T-helper 1 cell treated with Interleukin-12 subunit alpha and Interleukin-12 subunit beta and Interleukin-4 antibody, amounts not matched to agents 30 ng/mL and 1 ng/mL, for 36 hours (primary cell): ENCODE measurements at regions not wholly inside any gene's neighbourhood (a gene's known extent, or its start where the extent isn't known, plus 50 kb on each side); places are given as distances from the start of the nearest gene placed in this dataset.
"Not testable (repeated sequence)": the region's sequence is repeated elsewhere in the genome, so short reads cannot be mapped to it uniquely, and the experiment has no call there.

Experiments
- intact Hi-C: fragments of 100-400 bp; cut with micrococcal nuclease; formaldehyde crosslinking; loops from one replicate; pipeline ENCODE4 v1.15.1; 2024

DNA sequence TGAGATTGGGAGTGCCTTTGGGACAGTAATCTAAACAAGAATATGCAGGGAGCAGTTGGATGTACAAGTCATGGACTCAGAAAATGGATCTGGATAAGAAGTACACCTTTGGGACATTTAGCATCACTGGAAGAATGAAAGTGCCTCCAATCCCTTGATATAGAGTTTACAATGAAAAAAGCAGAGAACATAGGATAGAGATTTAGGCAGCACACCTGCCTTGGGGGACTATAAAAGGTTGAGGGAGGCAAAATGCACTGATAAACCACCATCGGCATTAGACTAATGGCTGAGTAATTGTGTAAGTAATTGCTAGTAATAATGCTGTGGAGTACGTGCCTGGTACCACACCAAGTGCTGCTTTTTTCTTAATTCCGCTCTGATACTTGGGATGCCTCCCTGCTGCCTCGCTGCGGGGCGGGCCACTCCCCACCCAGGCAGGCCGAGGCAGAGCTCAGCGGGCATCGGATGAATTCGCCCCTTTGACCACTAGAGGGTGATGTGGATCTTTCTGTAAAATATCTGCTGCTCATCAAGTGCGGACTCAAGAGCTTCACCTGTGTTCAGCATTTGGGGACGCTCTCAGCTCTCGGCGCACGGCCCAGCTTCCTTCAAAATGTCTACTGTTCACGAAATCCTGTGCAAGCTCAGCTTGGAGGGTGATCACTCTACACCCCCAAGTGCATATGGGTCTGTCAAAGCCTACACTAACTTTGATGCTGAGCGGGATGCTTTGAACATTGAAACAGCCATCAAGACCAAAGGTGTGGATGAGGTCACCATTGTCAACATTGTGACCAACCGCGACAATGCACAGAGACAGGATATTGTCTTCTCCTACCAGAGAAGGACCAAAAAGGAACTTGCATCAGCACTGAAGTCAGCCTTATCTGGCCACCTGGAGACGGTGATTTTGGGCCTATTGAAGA is 99.9 kb downstream of the ANKRD18B start:
- intact Hi-C loops: loop anchor here (1.0 to 2.0 kb wide), 5 partner anchors 53 to 249 kb away; no protein-coding TSS in a partner anchor

DNA sequence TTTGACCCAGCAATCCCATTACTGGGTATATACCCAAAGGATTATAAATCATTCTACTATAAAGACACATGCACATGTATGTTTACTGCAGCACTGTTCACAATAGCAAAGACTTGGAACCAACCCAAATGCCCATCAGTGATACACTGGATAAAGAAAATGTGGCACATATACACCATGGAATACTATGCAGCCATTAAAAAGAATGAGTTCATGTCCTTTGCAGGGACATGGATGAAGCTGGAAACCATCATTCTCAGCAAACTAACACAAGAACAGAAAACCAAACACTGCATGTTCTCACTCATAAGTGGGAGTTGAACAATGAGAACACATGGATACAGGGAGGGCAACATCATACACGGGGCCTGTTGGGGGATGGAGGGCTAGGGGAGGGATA is 104.3 kb downstream of the ANKRD18B start:
- intact Hi-C loops: not testable (repeated sequence)

DNA sequence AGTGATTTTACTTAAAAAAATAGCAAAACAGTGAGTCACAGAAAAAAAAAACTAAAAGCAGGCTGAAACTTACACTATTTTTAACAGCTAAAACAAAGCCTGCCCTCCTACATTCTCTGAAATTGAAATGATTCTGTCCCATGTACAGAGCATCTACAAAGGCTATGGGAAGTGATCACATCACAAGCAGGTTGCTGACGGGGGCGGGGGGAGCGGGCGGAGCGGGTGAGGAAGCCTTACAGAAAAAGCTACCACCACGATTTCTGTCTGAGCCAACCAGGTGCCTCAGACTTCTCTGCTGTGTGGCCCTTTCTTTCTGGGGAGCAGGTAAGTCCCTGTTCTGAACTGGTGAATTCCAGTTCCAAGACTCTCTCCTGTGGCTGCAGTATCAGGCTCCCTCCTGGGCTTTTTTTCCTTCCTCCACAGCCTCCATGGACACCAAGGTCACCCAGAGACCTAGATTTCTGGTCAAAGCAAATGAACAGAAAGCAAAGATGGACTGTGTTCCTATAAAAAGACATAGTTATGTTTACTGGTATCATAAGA is 104.9 kb downstream of the ANKRD18B start:
- intact Hi-C loops: no loop called here

DNA sequence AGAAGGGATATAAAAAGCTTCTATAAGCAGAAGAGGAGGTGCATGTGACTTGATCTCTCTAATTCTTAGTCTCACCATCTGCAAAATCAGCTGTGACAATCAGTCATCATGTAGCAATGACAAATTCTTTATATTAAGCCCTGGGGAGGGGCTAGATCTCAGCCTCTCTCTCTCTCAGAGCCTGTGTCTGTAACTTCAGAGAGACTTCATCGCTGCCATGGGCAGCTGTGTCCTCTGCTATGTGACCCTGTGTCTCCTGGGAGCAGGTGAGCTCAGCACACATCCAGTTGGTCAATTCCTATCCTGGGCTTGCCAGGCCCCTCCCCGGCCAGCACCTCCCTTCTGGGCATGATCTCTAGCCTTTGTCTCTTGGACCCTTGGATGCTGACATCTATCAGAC is 109.6 kb downstream of the ANKRD18B start:
- intact Hi-C loops: no loop called here

DNA sequence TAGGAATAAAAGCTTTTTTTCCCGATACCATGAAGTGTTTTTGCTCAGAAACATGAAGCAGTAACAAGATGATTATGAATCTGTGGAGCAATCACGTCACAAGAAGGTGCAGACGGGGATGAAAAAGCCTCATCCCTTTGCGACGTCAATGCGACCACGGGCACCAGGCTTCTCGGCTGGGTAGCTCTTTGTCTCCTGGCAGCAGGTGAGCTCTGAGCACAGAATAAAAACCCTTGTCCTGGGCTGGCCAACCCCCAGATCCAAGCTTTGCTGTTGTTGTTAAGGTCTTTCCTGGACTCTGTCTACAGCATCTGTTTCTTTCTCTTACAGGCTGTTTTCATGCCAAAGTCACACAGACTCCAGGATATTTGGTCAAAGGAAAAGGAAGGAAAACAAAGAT is 113.8 kb downstream of the ANKRD18B start:
- intact Hi-C loops: no loop called here

DNA sequence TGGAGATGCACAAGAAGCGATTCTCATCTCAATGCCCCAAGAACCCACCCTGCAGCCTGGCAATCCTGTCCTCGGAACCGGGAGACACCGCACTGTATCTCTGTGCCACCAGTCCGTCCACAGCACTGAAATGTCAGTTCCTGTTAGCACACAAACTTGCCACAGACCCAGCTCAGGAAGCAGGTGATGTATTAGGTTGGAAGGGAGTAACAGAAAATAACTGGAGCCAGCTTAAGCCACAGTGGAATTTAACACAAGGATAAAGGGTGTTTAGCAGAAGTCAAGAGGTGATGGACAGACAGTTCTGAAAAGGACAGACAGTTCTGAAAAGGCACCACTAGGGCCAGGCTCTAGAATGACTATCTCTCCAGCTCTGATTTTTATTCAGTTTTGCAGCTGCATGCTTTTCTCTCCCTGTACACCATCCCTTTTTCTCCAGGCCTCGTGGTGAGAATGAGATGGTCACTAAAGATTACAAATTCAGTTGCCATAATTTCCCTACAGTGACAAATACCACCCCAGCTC is 114.4 kb downstream of the ANKRD18B start:
- intact Hi-C loops: no loop called here

DNA sequence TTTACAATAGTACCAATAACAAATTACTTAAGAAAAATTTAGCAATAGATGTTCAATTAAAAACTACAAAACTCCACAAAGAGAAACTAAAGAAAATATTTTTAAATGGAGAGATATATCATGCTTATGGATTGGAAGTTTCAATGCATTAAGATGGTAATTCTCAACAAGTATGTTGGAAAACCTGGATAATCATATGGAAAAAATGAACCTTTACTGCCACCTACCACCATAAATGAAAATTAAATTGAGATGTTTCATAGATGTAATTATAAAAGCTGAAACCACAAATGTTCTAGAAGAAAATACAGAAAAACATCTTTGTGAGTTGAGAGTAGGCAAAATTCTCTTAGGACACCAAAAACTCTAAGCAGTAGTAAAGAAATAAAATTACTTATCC is 121.7 kb downstream of the ANKRD18B start:
- intact Hi-C loops: no loop called here

DNA sequence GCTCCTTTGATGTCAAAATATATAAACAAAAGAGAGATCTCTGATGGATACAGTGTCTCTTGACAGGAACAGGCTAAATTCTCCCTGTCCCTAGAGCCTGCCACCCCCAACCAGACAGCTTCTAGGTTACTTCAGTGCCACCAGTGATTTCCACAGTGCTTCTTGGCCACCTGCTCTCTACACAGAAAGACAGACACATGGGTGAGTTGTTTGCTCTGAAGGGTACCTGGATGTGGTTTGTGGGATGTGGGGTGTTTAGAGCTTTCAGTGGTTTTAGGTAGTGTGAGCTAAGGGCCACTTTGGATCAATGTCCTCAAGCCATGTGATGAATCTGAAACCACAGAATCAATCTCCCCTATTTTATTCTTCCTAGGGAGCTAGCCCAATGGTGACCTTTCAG is 125.4 kb downstream of the ANKRD18B start:
- intact Hi-C loops: no loop called here

DNA sequence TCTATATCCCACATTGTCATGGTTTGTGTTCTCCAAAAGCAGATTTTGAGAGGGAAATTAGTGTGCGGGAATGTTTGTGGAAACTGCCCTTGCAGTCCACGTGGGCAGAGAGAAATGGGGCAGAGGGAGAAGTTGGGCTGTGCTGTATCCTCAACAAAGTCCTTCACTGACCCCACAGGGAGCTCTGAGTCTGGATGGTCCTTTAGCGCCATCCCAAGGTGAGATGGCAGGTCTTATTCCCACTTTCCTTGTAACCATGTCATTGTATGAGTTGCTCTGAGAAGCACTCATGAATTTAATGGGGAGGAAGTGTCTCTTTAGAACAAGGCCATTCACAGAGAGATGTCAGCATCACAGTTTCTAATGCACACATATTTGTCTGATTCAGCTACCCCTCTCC is 127.1 kb downstream of the ANKRD18B start:
- intact Hi-C loops: no loop called here

DNA sequence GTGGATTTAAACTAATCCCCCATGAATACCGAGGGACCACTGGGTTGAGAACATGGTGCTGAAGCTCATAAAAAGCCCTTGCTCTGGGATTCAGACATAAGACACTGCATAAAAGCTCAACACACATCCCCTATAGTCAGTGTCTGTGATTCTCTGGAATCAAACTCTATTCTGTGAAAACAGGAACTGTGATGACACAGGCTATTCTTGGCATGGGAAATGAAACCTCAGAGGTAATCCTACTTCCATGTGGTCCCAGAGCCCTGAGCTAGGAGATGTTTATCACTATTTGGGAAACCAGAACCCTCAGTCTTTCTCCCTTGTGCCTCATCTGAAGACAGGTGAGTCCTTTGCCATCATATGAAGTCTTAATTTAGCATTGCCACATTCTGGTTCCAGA is 135.4 kb upstream of the PRSS3 start:
- intact Hi-C loops: no loop called here

DNA sequence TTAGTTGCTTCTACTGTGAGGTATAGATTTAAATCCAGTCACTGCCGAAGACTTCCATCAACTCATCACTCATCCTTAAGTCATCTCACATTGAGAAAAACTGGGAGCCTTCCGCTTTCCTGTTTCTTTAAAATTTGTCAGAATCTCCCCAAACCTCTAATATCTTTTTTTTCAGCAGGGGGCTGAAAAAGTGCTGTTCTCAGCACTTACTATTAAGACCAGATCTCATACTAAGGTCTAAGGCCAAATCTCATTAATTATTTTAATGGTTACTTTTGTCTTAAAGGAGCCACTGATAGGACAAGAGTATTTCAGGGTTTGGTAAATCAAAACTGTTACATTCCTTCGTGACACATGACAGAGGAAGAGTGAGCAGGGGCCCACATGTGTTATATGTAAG is 134.6 kb upstream of the PRSS3 start:
- intact Hi-C loops: no loop called here

DNA sequence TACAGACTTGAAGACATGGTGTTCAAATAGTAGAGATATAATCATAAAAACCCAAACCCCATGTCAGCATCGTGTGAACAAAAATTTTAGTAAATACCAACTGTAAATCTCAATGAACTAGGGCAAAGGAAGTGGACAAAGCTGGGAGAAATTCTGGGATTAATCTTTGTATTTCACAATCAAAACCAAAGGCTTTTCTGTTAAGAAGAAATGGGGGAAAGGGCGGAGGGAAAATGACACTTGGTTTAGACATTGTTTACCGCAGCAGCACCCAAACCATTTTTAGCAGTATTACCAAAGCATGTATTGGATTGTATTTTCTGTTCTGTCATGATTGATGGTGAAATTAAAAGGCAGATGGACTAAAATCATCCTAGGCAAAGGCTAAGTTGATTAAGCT is 134.2 kb upstream of the PRSS3 start:
- intact Hi-C loops: no loop called here

DNA sequence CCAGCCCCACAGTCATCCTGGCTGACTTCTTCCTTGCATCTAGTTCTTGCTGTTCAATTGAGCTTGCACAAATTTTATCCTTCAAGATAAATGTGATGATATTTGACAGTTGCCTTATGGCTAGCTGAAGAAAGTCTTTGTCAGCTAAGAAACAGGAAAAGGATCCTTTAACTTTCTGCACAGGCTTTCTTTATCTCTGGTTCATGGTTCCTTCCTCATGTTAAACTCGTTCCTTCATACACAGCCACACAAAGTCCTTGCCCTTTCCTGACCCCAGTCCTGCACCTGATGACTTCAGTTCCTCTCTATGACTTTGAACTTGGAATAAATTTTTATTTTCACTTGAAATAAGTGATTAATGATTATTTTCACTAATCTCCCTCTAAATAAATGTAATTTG is 132.5 kb upstream of the PRSS3 start:
- intact Hi-C loops: no loop called here

DNA sequence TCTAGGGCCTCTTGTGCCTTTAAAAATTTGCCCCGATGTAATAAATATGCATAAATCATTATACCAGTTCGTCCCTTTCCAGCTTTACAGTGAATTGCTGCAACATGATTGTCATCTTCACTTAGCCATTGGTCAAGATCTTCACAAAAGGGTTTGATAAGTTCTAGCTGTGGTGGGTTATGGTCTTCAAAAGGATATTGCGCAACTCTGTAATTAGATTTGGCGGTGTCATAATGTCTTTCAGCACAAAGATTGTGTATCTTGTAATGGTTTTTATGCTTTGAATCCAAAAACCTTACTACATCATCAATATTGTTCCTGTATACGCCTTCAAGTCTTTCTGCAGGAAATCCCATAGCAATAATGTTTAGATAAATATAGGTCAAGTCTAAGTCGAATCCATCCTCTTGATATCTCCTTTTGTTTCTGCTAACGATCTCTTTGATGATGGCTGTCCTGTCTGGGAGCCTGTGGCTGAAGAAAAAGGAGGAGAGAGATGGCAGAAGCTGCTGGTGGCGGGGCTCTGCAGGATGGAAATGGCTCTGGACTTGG is 119.1 kb upstream of the PRSS3 start:
- intact Hi-C loops: loop anchor here (2.0 to 5.0 kb wide), 2 partner anchors 46 to 51 kb away; no protein-coding TSS in a partner anchor

DNA sequence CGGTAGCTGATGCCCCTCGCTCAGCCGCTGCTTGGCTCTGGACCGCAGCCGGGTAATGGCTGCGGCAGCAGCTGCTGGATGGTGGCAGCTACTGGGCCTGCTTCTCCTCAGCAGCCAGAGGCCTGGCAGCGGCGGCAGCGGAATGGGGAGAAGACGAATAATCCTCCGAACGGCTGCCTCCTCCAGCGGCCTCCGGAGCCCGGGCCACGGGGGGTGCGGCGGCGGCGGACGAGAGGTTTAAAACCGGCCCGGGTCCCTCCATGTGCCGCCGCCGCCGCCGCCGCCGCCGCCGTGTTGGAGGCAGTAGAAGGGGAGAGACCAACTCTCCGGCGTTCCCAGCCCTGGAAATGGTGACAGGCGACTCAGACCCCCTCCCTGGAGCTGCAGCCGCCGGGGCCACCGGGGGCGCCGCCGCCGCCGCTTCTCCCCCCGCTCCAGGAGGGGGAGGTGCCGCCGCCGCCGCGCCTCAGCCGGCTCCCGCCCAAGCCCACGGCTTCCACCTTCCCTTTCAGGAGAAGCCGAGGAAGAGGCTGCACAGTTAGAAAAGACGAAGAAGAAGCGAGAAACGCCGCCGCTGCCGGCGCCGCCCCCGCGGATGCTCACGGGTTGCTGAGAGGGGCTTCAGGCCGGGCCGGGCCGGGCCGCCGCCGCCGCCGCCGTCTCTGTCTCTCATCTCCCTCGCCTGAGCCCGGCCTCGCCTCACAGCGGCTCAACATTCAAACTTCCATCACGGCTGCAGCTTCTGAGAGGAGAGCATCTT is 118.4 kb upstream of the PRSS3 start:
- intact Hi-C loops: loop anchor here (2.0 to 5.0 kb wide), 2 partner anchors 45 to 52 kb away; no protein-coding TSS in a partner anchor

DNA sequence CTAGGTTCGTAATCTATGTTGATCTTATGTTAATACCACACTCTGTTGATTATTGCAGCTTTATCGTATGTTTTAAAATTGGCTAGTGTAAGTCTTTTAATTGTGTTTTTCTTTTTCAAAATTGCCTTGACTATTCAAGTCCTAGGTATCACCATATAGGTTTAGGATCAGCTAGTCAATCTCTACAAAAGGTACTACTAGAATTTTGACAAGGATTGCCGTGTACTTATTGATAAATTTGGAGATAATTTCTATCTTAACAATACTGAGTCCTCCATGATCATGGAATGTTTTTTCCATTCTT is 117.9 kb upstream of the PRSS3 start:
- intact Hi-C loops: loop anchor here (2.0 to 5.0 kb wide), 2 partner anchors 45 to 53 kb away; no protein-coding TSS in a partner anchor

DNA sequence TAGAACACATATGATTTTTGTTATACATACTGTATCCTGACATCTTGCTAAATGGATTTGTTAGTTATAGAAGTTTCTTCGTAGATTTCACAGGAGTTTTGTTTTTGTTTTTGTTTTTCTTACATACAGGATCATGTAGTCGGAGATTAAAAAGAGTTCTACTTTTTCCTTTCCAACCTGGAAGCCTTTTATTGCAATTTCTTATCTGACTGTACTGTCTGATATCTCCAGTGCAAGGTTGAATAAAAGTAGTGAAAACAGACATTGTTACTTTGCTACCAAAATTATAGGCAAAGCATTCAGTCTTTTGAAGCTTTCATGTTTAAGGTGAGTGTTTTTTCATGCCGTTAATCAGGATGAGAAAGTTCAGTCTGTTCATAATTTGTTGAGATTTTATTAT is 117.4 kb upstream of the PRSS3 start:
- intact Hi-C loops: loop anchor here (2.0 to 5.0 kb wide), 2 partner anchors 44 to 53 kb away; no protein-coding TSS in a partner anchor

DNA sequence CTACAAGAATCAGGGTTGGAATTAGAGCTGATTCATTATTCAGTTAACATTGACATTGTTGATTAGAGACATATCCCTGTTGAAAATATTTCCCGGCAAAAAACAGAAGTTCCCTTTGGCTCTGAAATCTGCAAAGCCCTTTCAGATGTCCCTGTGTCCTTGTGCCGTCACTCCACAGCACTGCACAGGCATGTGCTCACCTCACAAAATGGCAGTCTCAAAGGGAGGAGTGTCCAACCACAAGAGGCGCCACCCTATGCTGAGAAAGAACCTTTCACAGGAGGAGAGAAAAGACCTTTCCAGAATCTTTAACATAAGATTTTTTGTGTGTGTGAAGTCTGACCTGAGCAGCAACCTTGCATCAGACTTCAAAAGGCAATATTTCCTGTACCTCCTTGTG is 112.8 kb upstream of the PRSS3 start:
- intact Hi-C loops: no loop called here

DNA sequence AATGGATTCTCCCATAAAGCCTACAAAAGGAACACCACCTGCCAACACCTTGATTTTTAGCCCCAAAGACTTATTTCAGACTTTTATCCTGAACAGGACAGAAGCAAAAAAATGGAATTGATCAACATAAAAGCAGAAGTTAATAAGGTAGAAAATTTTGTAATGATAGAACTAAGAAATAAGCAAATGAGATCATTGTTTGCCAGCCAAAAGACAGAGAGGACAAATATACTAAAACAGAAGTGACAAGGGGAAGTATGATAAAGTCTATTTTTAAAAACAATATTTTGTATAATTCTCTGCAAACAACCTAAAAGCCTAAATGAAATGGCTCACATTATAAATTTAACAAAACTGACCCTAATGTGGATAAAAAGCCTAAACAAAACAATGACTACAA is 110.5 kb upstream of the PRSS3 start:
- intact Hi-C loops: no loop called here

DNA sequence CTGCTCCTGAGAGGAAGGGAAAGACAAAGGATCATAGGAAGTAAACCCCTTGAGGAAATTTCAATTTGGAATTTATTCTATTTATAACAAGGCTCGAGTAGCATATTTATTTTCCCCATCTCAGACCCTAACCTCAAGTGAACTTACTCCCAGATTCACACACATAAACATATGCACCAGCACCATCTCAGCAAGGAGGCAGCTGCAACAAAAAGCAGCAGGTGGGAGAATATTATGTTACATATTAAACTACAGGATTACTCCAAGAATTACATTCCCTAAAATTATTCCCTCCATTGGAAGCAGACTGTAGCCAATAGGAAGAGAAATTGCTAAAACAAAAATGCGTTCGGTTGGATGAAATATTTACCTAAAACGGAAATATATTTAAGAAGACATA is 108.4 kb upstream of the PRSS3 start:
- intact Hi-C loops: no loop called here

DNA sequence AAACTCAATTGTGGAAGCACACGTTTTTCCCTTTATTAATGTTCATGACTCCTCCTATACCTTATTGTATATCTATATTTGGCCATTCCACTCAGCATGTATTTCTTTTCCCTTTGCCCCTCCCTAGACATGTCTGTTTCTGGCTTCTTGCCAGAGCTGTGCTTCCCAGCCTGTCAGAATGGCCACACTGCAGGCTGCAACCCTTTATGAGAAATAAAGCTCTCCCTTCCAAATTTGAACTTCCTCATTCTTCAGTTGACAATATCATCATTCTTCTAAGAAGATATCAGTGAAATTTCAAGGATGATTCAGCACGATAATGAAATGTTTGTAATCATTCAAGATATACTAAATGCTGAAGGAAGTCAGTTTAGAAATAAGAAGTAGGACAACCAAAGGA is 107.6 kb upstream of the PRSS3 start:
- intact Hi-C loops: no loop called here
